GM18505 (cell line): ENCODE measurements at regions not wholly inside any gene's neighbourhood (a gene's known extent, or its start where the extent isn't known, plus 50 kb on each side); places are given as distances from the start of the nearest gene placed in this dataset.
A peak's percentile ranks its signal among the peaks of the same experiment; 100 is the strongest.

Experiments
- ATAC-seq: cut with Tn5 transposase; IDR thresholded peaks from one replicate; pipeline ENCODE4 v1.9.1; 2021; ENCODE audit not compliant: unreplicated experiment
- POLR2A ChIP-seq: IDR thresholded peaks from 4 replicates; pipeline ENCODE4 v1.6.1; 2011; ENCODE audit warnings: borderline replicate concordance; ENCODE audit not compliant: insufficient read depth, insufficient read length; ENCODE audit errors: extremely low read depth

DNA sequence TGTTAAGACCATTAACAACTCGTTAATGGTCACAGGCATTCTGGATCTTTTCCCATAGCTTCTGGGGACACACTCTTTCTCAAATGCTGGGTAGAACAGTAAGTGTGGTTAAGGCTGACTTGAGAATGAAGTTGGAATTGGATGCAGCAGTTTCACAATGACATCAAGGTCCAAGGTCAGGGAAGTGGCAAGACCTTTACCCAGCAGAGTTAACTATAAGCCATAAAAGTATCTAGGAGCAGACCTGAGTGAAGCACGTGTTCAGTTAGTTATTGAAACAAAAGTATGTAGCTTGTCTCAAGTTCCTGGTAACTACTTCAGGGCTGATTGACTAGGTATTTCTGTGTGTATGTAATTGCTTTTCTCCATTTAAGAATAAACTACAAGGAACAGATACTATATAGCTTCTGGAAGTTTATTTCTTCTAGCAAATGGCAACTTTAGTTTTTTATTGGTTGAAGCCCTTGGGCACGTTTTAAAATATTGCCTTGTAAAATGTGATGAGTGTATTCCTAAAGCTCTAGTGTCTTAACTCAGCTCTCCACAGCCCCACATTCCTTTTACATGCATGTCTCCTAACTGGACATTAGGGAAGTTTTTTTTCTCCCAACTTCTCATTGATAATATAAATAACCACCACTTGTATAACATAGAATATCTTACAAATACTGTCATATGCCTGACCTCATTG, 479.0 kb upstream of the CITED2 start:
- TF ChIP-seq POLR2A, result no peak
- no peak for ATAC-seq

DNA sequence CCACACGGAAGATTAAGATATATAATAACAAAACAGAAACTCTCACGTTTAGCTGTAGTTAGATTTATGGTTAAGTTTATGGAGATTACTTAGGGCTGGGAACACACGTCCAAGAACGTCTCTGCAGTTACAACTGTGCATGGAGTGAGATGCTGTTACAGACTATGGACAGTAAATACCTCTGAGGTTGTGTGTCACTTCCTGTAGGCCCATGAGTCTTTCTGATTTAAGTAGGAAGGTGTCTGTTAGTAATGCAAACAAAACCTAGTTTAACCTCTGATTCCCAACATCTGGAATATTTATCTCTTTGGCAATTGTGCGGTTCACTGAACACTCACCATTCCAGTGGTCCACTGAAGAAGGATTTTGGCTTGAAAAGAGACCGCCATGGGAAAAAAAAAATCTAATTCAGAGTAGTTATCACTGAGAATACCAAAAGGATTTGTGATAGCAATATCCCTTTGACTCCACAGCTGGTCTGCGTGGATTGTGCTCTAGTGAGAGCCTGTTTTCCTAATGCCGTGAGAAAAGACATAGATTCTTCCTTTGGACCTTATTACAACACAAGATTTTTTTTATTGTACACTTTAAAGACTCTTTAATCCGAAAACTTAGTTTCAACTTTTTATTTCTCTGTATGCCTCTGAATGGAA, 478.2 kb upstream of the CITED2 start:
- TF ChIP-seq POLR2A, result no peak
- ATAC-seq, result no peak

DNA sequence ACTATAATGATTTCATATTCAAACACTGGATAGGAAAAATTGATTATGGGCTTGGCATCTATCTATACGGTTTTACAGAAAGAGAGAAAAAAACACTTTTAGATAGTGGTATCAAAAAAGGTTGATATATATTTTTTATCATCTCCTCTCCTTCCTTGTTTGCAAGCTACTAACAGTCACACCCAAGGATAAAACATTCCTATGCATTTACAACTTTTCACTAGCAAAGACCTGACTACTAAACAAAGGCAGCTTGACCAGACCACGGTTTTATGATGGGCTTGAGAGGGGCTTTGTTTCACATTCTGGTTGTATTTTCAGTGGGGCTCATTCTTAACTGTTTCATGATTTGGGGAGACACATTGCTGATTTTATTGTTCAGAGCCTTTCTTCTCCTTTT, 477.6 kb upstream of the CITED2 start:
- TF ChIP-seq POLR2A, result no peak
- ATAC-seq, result no peak

DNA sequence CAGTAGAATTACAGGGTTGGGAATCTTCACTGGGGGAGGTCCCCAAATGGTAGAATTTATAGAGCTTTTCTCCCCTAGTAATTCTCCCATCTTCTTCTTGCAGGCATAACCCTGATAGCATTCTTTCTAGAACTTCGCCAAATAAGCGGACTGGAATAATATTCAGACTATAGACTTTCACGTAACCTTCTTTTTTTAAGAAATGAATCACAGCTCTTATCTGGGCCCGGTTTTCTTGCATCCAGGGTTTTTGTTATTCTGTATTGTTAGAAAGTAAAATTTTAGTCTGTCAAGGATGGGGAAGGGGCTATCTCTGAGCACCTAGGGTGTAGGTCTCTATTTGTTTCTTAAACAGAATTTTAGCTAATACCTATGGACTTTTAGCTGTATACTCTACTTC, 476.8 kb upstream of the CITED2 start:
- TF ChIP-seq POLR2A, result no peak
- ATAC-seq, result no peak

DNA sequence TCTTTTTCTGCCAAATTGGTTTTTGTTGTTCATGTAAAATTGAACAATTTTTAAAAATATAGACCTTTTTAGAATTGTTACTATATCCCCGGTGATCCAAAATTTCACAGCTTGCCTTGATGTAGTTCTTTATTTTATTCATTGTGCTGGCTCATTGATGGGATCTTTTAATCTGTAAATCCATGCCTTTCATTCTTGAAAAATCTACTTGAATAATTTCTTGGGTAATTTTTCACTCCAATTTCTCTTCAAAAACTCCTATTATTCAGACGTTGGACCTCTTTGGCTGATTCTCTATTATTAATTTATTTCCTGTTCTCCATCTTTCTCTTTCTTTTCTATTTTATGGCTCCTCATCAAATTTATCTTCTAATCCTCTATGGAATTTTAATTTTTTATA, 476.1 kb upstream of the CITED2 start:
- no peak for ATAC-seq
- TF ChIP-seq POLR2A, result no peak

DNA sequence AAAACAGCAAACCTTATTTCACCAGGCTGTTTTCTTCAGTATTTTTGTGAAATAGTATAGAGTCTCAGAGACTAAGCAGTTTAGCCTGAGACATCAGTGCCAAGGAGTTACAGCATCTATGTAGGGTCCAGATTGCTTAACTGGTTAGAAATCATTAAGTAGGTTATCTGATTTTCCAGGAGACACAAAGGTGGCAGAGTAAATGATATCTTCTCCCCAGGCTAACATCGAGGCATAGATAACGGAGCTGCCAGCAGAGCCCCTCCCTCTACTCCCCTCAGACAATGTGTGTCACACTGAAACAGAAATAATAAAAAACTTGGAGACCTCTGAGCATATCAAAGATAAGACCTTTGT, 473.0 kb upstream of the CITED2 start:
- ATAC-seq, result no peak

DNA sequence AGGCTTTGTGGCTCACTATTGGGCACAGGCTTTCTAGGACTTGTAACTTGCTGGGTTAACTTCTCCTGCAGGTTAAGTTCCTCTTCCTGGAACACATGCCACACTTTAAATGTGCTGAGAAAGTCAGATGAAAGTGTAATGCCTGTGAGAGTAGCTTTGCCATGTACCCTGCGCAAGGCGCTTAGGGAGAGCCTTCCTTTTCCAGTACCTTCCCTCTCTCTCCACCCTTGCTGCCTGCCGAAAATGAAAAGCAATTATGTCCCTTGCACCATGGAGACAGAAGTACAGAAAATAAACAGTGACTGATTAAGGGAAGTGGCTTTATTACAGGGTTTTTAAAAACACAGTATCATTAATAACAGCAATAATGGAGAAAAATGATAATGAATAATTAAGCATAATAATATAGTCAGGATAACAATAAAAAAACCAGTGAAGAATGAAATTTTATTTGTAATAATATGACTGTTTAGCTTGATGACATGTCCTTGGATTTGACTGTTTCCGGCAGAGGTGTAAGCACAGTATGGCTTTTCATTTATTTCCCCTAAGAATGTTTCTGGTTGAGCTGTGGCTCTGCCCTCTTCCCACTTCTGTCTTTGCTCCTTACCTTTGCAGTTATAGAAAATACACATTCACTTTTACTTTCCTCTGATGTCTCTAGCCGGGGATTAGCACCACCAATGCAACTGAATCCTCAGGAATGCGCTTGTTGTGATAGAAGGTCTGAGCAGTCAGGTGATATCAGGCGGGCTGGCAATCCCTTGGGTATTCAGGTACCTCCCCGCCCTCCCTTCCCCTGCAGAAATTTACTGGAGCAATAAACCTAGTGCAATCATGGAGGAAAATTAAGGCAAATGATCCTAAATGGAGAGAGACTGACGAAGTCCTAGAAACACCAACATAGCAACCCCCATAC, 472.3 kb upstream of the CITED2 start:
- no peak for TF ChIP-seq POLR2A
- ATAC-seq, result peak; percentile 35

More for the DNA sequence above, 473.0 kb upstream of the CITED2 start:
- no peak for TF ChIP-seq POLR2A

DNA sequence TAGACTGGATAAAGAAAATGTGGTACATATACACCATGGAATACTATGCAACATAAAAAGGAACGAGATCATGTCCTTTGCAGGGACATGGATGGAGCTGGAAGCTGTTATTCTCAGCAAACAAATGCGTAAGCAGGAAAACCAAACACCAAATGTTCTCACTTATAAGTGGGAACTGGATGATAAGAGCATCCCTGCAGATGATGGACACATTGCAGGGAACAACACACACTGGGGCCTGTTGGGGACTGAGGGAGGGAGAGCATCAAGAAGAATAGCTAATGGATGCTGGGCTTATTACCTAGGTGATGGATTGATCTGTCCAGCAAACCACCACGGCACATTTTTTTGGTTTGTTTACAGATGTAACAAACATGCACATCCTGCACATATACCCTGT, 470.5 kb upstream of the CITED2 start:
- ATAC-seq, result no peak
- TF ChIP-seq POLR2A, result no peak

DNA sequence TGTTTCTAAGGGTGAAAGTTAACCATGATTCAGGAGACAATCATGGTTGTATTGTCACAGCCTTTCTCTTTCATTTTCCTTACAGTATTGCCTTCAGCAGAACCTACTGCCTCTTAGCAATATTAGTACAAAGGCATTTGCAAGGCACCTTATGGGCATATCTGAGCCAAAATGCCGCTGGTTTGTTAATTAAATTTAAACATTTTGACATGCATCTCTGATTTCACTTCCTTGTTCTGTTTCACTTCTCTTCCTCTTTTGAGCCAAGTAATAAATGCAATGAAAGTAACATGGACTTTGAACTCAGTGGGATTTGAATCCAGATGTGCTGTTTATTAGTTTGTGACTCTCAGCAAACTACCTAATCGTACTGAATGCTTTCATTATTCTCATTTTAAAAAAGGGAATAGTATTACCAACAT, 467.4 kb upstream of the CITED2 start:
- ATAC-seq, result peak; percentile 89

DNA sequence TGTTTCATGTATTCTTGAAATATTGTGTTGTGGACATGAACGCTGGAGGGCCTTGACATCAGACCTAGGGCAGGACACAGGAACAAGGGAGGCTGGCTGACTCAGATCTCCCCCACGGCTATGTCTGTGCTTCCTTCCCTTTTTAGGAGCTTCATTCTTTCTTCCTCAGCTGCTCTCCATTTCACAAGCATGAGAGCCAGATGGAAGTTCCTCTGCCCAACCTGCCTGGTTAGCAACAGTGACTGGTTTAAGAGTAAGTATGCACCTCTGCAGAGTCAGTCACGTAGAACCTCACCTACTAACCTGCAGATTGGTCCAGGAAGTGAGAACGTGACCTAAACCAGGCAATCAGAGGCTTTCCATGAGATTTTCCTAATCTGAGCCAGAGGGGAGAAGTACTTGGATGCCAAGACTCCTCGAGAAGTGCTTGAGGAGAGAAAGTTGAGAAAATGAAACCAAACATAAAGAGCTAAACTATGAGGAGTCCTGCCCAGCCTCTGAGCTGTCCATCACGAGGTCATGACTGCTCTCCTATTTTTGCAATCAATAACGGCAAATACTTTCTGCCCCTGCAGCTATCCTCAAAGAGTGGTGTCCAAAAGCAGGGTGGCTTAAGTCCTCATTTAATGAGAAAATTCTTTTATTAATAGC, 465.2 kb upstream of the CITED2 start:
- no peak for TF ChIP-seq POLR2A
- ATAC-seq, result no peak

More for the DNA sequence above, 467.4 kb upstream of the CITED2 start:
- TF ChIP-seq POLR2A, result no peak

DNA sequence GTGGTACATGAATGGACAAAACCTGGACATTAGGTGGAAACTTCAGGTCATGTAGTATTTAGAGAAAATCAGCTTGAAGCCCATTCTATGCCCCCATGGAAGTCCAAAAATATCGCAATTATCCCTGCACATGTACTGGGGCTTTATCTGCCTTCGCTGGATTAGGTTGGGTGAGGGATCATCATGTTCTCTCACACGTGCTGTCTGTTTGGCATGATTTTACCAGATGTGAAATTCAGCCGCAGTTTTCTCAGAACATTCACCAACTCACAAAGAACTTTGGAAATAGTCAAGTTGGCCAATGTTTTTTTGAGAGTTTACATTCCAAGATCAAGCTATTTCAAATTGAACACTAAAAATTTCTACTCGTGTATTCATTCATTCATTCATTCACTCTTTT, 459.8 kb upstream of the CITED2 start:
- no peak for TF ChIP-seq POLR2A
- no peak for ATAC-seq

DNA sequence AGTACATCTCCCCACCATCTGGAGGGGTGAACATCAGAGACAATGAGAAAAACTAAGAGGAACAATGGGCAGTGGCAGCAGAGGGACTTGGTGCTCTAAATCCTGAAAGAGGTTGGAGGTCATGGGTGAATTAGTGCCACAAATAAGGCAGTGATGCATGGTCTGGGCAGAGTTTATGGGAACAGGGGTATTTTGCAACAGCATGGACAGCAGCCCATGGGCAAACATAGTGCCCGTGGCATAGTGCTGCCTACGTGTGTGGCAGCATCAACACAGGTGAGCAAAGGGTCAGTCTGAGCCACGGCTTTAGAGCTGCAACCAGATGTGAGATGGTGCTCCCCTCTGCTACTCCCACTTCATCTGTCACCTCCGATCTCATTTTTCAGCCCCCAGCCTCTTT, 459.1 kb upstream of the CITED2 start:
- no peak for ATAC-seq
- TF ChIP-seq POLR2A, result no peak

DNA sequence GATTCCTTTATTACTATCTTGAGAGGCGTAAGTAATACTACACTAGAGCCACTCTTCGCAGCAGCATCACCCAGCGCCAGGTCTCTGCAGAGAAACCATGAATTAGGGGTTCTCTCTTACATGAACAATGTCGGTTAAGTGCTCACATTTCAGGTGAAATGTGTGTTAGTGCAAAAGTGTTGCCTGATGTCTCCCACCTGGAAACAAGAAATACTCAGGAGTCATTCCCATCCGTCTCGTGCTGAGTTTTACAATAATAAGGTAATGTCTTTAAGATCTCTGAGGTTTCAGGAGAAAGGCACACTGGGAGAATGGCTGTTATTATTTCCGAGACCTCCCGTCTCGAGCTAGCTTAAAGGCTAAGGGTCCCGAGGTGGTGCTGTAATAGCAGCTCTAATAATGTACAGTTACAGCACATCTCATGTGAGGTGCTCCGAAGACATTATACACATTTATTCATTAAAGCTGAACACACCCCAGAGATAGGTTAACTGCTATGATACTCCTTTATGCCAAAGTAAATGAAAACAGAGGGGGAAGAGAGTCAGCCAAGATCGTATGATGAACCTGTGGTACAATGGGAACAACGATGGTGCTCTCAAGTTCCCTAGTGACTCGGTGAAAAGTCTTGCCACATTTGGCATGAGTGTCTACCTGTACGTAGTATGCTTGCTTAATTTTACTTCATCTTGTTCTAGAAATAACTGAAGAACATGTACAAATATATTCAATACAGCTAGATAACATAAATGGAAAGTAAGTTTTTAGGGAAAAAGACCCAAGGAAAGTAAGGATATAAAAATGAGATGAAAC, 458.3 kb upstream of the CITED2 start:
- TF ChIP-seq POLR2A, result no peak

DNA sequence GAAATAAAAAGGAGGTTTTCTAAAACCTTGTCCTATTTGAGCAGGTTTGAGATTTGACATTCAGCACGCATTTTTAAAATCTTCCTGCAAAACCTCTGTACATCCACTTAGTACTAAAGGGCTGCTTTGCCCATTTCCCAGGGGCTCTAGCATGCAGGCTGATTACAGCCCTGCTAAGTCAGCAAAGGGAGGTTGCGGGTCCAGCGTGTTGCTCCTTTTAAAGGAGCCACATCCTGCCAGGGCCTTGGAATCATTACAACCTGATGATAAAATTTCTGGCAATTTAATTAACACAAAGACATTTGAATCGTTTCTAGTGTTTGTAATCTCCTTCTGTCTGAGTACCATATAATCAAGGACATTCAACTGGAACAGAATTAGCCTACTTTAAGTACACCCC, 455.1 kb upstream of the CITED2 start:
- ATAC-seq, result no peak
- TF ChIP-seq POLR2A, result no peak

More for the DNA sequence above, 458.3 kb upstream of the CITED2 start:
- ATAC-seq, result no peak
